CMK (cell line): ENCODE measurements at regions not wholly inside any gene's neighbourhood (a gene's known extent, or its start where the extent isn't known, plus 50 kb on each side); places are given as distances from the start of the nearest gene placed in this dataset.
"Not testable (repeated sequence)": the region's sequence is repeated elsewhere in the genome, so short reads cannot be mapped to it uniquely, and the experiment has no call there.

ENCODE experiments used
- DNase-seq: peaks from one replicate; pipeline ENCODE4 v3.0.0-alpha.2; 2010; ENCODE audit warnings: low read depth

- DNase-seq: no peak
These were observed 138.1 kb downstream of the LIG4 start for GRCh38 chr13:108077284-108077683.

GRCh38 chr13:108074429-108074828 lies 140.9 kb downstream of the LIG4 start:
- DNase-seq: not testable (repeated sequence)

GRCh38 chr13:108070925-108071324 lies 144.4 kb downstream of the LIG4 start:
- DNase-seq: no peak

DNA sequence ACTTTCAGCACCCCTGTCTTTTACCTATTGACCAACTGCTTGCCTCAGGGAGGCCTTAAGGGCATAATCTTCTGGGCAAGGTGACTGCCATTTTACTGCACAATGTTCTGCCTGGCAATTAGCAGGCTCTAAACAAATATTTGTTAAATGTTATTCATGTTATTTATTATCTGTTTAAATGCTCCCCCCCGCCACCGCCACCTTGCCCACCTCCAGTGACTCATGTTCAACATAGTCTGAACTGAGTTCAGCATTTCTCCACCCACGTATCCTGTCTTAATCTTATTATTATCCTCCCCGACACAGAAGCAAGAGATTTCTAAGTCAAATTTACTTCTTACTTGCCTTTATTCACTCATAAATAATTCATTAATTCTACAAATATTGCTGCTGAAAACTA lies 144.8 kb downstream of the LIG4 start:
- DNase-seq: no peak

- DNase-seq: no peak
These were observed 145.7 kb downstream of the LIG4 start for GRCh38 chr13:108069521-108070210.

GRCh38 chr13:108064372-108064771 lies 151.0 kb downstream of the LIG4 start:
- not testable (repeated sequence) for DNase-seq

DNA sequence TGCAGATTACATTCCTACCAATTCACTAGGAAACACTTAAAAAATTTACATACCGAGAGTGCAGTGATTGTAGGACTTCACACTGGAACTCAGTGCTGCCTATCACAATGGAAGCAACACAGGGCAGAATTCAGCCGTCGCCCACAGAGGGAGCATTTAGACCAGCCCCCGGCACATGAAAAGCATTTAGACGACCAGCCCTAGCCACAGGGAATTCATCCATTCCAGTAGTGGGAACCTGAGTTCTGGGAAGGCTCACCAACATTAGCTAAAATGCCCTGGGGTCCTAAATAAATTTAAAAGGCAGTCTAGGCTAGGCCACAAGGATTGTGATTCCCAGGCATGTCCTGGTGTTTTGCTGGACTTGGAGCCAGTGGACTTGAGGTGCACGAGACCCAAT lies 155.2 kb downstream of the LIG4 start:
- DNase-seq: no peak

- no peak for DNase-seq
These were observed 159.1 kb downstream of the LIG4 start for GRCh38 chr13:108056278-108056677.

DNA sequence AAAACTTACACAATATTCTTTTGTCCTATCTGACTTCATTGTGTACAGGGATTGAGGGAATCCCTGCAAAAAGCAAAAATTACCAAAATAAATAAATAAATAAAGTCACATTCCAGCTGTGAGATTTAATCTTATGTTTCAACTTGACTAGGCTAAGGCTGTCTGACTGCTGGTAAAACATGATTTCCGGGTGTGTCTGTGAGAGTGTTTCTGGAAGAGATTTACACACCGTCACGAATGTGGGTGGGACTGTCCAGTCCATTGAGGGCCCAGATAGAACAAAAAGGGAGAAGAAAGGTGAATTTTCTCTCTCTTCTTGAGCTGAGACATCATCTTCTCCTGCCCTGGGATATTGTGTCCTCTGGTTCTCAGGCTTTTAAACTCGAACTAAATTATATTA lies 166.1 kb downstream of the LIG4 start:
- DNase-seq: no peak

DNA sequence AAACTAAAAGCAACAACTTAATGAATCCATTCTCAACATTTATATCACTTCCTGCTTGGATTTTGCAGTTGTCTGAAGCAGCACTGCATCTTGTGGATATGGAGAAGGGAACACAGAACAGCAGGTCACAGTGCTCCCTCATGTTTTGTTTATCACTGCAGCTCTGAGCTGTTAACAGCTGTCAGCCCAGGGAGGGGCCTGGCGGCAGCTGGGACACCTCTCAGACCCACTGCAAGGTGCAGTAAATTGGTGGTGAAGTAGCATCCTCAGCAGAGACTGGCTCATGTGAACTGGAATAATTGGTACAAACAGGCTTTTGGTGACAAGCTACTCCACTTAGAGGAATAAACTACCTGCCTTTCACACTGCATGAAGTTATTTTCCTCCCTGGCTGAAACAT lies 170.4 kb downstream of the LIG4 start:
- no peak for DNase-seq

GRCh38 chr13:108042866-108043265 lies 172.5 kb downstream of the LIG4 start:
- not testable (repeated sequence) for DNase-seq

DNA sequence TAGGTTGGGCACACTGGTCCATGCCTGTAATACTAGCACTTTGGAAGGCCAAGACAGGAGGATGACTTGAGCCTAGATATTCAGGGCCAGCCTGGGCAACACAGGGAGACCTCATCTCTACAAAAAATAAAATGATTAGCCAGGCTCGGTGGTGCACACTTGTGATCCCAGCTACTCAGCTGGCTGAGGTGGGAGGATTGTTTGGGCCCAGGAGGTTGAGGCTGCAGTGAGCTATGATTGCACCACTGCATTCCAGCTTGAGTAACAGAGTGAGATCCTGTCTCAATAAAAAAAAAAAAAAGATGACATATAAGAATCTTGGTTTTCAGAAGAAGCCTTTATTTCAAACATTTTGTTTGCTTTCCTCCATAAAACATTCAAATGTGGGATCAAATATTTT lies 178.0 kb downstream of the LIG4 start:
- no peak for DNase-seq

DNA sequence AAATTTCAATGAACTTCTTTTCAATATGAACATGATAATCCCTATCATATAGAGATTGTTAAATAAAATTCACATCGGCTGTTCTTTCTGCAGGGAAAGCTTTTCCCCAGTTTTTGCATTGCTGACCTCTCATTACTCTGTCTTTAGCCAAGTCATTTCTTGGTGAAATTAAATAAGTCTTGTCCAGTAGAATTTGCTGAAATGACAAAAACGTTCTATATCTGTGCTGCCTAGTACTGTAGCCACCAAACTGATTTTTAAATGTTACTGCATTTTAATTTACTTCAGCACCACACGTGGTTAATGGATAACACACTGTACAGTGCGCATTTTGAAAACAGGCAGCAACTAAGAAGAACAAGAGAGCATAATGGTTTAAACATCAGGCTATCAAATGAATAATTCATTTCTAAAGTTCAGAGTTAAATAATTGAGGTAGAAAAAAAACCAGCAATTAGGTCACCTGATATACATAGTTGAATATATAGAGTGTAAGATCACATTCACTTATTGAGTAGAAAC lies 178.9 kb downstream of the LIG4 start:
- DNase-seq: no peak

DNA sequence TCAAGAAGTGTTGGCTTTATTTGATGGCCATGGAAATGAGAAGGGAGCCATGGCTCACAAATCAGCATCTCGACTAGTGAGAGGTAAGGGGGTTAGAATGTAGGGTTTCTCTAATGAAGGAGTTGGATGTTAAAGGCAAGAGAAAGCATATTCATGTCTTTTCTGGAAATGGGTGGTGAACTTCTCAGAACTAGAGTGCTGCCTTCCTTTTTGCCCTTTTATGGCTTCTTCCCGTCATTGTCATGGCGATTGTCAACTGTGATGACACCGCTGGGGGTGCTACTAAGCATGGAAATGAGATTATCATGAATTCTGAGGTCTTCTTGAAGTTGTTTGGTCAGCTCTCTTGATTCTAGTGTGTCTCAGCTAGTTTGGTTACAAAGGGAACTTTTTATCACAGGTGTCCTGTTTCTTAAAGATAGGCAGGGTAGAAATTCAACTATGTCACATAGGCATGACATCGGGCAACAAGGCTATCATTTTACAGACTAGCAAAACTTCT lies 180.4 kb downstream of the LIG4 start:
- no peak for DNase-seq

- DNase-seq: no peak
These were observed 181.3 kb downstream of the LIG4 start for GRCh38 chr13:108033800-108034707.

GRCh38 chr13:108031865-108032264 lies 183.5 kb downstream of the LIG4 start:
- no peak for DNase-seq

GRCh38 chr13:108030769-108031168 lies 184.6 kb downstream of the LIG4 start:
- no peak for DNase-seq

DNA sequence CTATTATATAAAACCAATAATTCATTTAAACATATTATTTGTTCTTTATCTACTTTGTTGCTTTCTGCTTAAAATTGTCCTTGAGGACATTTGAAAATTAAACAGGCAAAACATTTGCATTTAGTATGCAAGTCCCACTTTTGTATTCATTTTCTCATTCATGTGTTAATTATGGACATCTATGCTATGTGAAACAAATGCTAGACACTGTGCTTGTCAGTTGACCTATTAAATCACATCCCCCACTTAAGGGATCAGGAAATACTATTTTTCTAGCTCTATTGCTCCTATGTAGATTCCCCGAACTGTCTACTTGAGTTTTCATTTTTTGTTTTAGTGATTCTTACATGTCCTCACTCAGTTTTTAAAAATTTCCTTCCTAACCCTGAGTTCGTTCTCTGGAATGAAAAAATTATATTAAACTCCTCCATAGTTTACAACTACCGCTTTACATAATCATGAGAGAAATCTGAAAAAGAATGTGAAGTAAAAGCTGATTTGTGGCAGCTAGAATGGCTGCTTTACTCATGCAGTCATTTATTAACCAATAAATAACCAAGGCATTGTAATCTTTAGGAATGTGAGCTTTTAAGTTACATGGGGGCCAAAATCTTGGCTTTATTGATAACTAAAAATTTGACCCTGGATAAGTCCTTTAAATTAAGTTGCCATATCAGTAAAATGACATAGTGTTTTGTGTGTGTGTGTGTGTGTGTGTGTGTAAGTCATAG lies 188.5 kb downstream of the LIG4 start:
- DNase-seq: no peak

GRCh38 chr13:108020027-108020426 lies 195.3 kb downstream of the LIG4 start:
- no peak for DNase-seq

- no peak for DNase-seq
These were observed 196.9 kb downstream of the LIG4 start for GRCh38 chr13:108018371-108018870.

DNA sequence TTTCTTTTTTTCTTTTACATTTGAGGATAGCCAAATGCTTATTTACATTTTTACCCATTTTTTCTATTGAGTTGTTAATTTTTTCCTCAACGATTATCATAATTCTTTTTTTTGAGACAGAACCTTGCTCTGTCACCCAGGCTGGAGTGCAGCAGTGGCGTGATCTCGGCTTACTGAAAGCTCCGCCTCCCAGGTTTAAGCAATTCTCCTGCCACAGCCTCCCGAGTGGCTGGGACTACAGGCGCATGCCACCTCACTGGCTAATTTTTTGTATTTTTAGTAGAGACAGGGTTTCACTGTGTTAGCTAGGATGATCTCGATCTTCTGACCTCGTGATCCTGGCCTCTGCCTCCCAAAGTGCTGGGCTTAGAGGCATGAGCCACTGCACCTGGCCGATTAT lies 208.7 kb downstream of the LIG4 start:
- DNase-seq: no peak

GRCh38 chr13:108005231-108005630 lies 210.1 kb downstream of the LIG4 start:
- no peak for DNase-seq
